D721Med (cell line): ENCODE measurements at regions not wholly inside any gene's neighbourhood (a gene's known extent, or its start where the extent isn't known, plus 50 kb on each side); places are given as distances from the start of the nearest gene placed in this dataset.

Source experiments
- DNase-seq: peaks from one replicate; pipeline ENCODE4 v3.0.0; 2011; ENCODE audit warnings: low spot score; ENCODE audit not compliant: insufficient read length
- FAIRE-seq: peaks from 2 replicates; lab custom pipeline; 2011; peaks lifted over from hg19 to GRCh38; lab: Jason Lieb, UNC
- CTCF ChIP-seq: IDR thresholded peaks from 2 replicates; pipeline ENCODE4 v1.5.1; 2012; ENCODE audit warnings: mild to moderate bottlenecking, control low read depth; ENCODE audit not compliant: insufficient read depth; ENCODE audit errors: missing control alignments

GRCh38 chr7:17027789-17028152 is 146.0 kb upstream of the AGR3 start:
- FAIRE-seq (no peak), DNase-seq (no peak)
- no peak for TF ChIP-seq CTCF

GRCh38 chr7:17029150-17029549 is 147.4 kb upstream of the AGR3 start:
- no peak for FAIRE-seq
- no peak for TF ChIP-seq CTCF
- DNase-seq = no peak

GRCh38 chr7:17030559-17030958 is 148.8 kb upstream of the AGR3 start:
- FAIRE-seq (no peak), DNase-seq (no peak)
- TF ChIP-seq CTCF = no peak

GRCh38 chr7:17031906-17032551 is 150.2 kb upstream of the AGR3 start:
- DNase-seq (no peak), FAIRE-seq (no peak)
- no peak for TF ChIP-seq CTCF

- TF ChIP-seq CTCF = no peak
- FAIRE-seq (no peak), DNase-seq (no peak)
These were observed 151.5 kb upstream of the AGR3 start for GRCh38 chr7:17033245-17033644.

- no peak for DNase-seq
- no peak for FAIRE-seq
- no peak for TF ChIP-seq CTCF
These were observed 154.8 kb upstream of the AGR3 start for GRCh38 chr7:17036584-17036983.

GRCh38 chr7:17037356-17037755 is 155.6 kb upstream of the AGR3 start:
- FAIRE-seq = no peak

More at GRCh38 chr7:17037356-17037755, 155.6 kb upstream of the AGR3 start:
- DNase-seq = no peak
- TF ChIP-seq CTCF = no peak
